ENCODE measurements at regions not wholly inside any gene's neighbourhood (a gene's known extent, or its start where the extent isn't known, plus 50 kb on each side); places are given as distances from the start of the nearest gene placed in this dataset.
"Not testable (repeated sequence)": the region's sequence is repeated elsewhere in the genome, so short reads cannot be mapped to it uniquely, and the experiment has no call there.

- TF ChIP-seq SIN3A (conservative IDR thresholded peaks at IDR 0.05 in 1 of 2, IDR thresholded peaks at IDR 0.05 in 1 of 2; ENCODE audit: low read depth in 1 of 2, low read length in 2 of 2); E2F6 (IDR thresholded peaks at IDR 0.05); POLR2A (IDR thresholded peaks at IDR 0.05; ENCODE audit: control extremely low read depth in 1 of 2, low read depth in 2 of 2, low read length in 2 of 2); USF2 (IDR thresholded peaks at IDR 0.05; ENCODE audit: low read length); CTCF (IDR thresholded peaks at IDR 0.05; ENCODE audit: control extremely low read depth in 1 of 3, insufficient read depth in 1 of 3, low read depth in 1 of 3, low read length in 3 of 3); JUN (IDR thresholded peaks at IDR 0.05; ENCODE audit: low read depth, low read length); BRCA1 (IDR thresholded peaks at IDR 0.05; ENCODE audit: low read depth, low read length); RBBP5 (IDR thresholded peaks at IDR 0.05; ENCODE audit: borderline replicate concordance, low read depth, low read length); FOSL1 (IDR thresholded peaks at IDR 0.05; ENCODE audit: insufficient read depth, low read depth, low read length): not testable (repeated sequence)
Observed at GRCh38 chr15:20191508-20192125, 350.0 kb downstream of the GOLGA6L6 start.
